WERI-Rb-1 (cell line): ENCODE measurements at regions not wholly inside any gene's neighbourhood (a gene's known extent, or its start where the extent isn't known, plus 50 kb on each side); places are given as distances from the start of the nearest gene placed in this dataset.
"Not testable (repeated sequence)": the region's sequence is repeated elsewhere in the genome, so short reads cannot be mapped to it uniquely, and the experiment has no call there.

Source experiments
- DNase-seq: peaks from one replicate; pipeline ENCODE4 v3.0.0-alpha.2; 2020
- H3K27ac ChIP-seq: fragments of 250-450 bp; sonication (Bioruptor Pico); 2 replicates; pipeline ENCODE4 v1.5.1; 2020; ENCODE audit warnings: mild to moderate bottlenecking, moderate library complexity
- H3K27me3 ChIP-seq: fragments of 250-450 bp; sonication (Bioruptor Pico); 2 replicates; pipeline ENCODE4 v1.5.1; 2021; ENCODE audit warnings: mild to moderate bottlenecking, low read depth, moderate library complexity; ENCODE audit not compliant: insufficient read depth, severe bottlenecking
- H3K36me3 ChIP-seq: fragments of 250-450 bp; sonication (Bioruptor Pico); 2 replicates; pipeline ENCODE4 v1.5.1; 2020; ENCODE audit warnings: mild to moderate bottlenecking, moderate library complexity
- H3K4me3 ChIP-seq: 2 replicates; pipeline ENCODE4 v1.5.1; 2011; ENCODE audit warnings: low read depth, mild to moderate bottlenecking, control low read depth, low read length
- H3K9me3 ChIP-seq: fragments of 250-450 bp; sonication (Bioruptor Pico); 2 replicates; pipeline ENCODE4 v1.5.1; 2021; ENCODE audit warnings: mild to moderate bottlenecking, moderate library complexity; ENCODE audit not compliant: severe bottlenecking
- TF ChIP-seq, protein P1 (sequence below): IDR thresholded peaks from 2 replicates; pipeline ENCODE4 v1.5.1; 2011; ENCODE audit warnings: low read depth, mild to moderate bottlenecking, control low read depth, inconsistent platforms, low read length

- Histone ChIP-seq H3K27me3 (no peaks in the 10 kb centered on the region), H3K4me3 (no peak overlapping the region), H3K36me3 (no peaks in the 10 kb centered on the region), H3K27ac (no peak overlapping the region), H3K9me3 (no peaks in the 10 kb centered on the region)
- TF ChIP-seq, protein P1, sequence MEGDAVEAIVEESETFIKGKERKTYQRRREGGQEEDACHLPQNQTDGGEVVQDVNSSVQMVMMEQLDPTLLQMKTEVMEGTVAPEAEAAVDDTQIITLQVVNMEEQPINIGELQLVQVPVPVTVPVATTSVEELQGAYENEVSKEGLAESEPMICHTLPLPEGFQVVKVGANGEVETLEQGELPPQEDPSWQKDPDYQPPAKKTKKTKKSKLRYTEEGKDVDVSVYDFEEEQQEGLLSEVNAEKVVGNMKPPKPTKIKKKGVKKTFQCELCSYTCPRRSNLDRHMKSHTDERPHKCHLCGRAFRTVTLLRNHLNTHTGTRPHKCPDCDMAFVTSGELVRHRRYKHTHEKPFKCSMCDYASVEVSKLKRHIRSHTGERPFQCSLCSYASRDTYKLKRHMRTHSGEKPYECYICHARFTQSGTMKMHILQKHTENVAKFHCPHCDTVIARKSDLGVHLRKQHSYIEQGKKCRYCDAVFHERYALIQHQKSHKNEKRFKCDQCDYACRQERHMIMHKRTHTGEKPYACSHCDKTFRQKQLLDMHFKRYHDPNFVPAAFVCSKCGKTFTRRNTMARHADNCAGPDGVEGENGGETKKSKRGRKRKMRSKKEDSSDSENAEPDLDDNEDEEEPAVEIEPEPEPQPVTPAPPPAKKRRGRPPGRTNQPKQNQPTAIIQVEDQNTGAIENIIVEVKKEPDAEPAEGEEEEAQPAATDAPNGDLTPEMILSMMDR = no peak
- no peak for DNase-seq
Observed at GRCh38 chr10:23493711-23494110, 54.8 kb downstream of the OTUD1 start.

GRCh38 chr10:23496727-23497126 is 57.9 kb downstream of the OTUD1 start:
- DNase-seq = no peak
- Histone ChIP-seq H3K36me3 (no peaks in the 10 kb centered on the region), H3K9me3 (no peaks in the 10 kb centered on the region), H3K4me3 (no peak overlapping the region), H3K27me3 (no peaks in the 10 kb centered on the region), H3K27ac (no peak overlapping the region)
- TF ChIP-seq, protein P1 = no peak

GRCh38 chr10:23499372-23500132 is 60.7 kb downstream of the OTUD1 start:
- Histone ChIP-seq H3K4me3 (no peak overlapping the region), H3K9me3 (no peaks in the 10 kb centered on the region), H3K36me3 (no peaks in the 10 kb centered on the region), H3K27ac (no peak overlapping the region), H3K27me3 (no peaks in the 10 kb centered on the region)
- TF ChIP-seq, protein P1 = no peak
- no peak for DNase-seq

DNA sequence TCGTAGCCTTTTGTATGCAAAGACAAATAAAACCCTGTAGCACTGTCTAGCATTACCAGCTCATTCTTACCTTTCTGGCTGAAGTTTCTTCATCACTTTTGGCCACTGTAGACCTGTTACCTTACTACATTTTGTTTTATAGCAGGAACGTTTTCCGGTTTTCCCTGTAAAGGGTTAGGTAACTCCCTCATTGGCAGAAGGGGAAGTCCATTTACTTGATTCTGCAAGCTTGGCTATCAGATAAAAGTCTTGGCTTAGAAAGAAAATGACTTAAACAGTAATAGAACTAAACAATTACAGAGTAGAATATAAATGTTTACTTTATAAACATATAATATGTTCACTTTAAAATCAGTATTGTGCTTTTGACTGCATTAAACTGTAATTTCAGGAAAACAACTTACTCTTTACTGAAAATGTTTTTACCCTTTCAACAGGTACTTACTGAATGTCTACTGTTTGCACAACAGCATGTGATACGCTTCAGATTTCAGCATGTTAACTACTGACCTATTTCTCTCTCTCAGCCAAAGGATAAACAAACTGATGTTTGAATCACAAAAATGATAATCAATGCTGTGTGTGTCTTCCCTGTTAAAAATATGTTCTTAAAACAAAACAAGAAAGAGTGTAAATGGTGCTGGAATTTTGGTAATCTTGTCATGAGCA is 67.1 kb downstream of the OTUD1 start:
- Histone ChIP-seq H3K27me3 (no peaks in the 10 kb centered on the region), H3K9me3 (no peaks in the 10 kb centered on the region), H3K36me3 (no peaks in the 10 kb centered on the region), H3K4me3 (no peak overlapping the region), H3K27ac (no peak overlapping the region)
- TF ChIP-seq, protein P1 = no peak
- DNase-seq = no peak

GRCh38 chr10:23512355-23513058 is 73.6 kb downstream of the OTUD1 start:
- Histone ChIP-seq H3K36me3 (no peaks in the 10 kb centered on the region), H3K9me3 (no peaks in the 10 kb centered on the region), H3K27ac (no peak overlapping the region), H3K4me3 (no peak overlapping the region), H3K27me3 (no peaks in the 10 kb centered on the region)
- DNase-seq = no peak
- TF ChIP-seq, protein P1 = no peak

DNA sequence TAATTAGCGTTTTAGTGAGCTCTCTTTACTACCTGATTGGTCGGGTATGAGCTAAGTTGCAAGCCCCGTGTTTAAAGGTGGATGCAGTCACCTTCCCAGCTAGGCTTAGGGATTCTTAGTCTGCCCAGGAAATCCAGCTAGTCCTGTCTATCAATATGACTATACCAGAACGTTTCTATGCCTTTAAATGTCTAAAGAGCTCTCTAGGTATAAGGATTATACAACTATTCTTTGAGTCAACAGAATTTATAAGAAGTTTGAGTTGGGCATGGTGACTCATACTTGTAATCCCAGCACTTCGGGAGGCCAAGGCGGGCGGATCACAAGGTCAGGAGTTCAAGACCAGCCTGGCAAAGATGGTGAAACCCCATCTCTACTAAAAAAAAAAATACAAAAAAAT is 74.7 kb downstream of the OTUD1 start:
- H3K27ac ChIP-seq, H3K27me3 ChIP-seq: not testable (repeated sequence)

More for the DNA sequence above, 74.7 kb downstream of the OTUD1 start:
- not testable (repeated sequence) for H3K9me3 ChIP-seq, H3K36me3 ChIP-seq, DNase-seq, H3K4me3 ChIP-seq
